Ascending aorta (tissue), 2 donors: ENCODE measurements at regions not wholly inside any gene's neighbourhood (a gene's known extent, or its start where the extent isn't known, plus 50 kb on each side); places are given as distances from the start of the nearest gene placed in this dataset.

ENCODE experiments used
- DNase-seq, 2 donors: peaks; one replicate each; pipeline ENCODE4 v3.0.0-alpha.2; 2019; ENCODE audit warnings: low spot score in 2 of 2
- H3K27ac ChIP-seq, 2 donors: fragments of 200-600 bp; sonication (generic); one replicate each; pipeline ENCODE4 v1.5.1; 2016 to 2017; ENCODE audit warnings: mild to moderate bottlenecking in 1 of 2
- H3K27me3 ChIP-seq: fragments of 200-600 bp; sonication (generic); one replicate; pipeline ENCODE4 v1.5.1; 2017
- H3K36me3 ChIP-seq, 2 donors: fragments of 200-600 bp; sonication (generic); one replicate each; pipeline ENCODE4 v1.5.1; 2016
- H3K4me1 ChIP-seq, 2 donors: fragments of 200-600 bp; sonication (generic); one replicate each; pipeline ENCODE4 v1.5.1; 2016 to 2017; ENCODE audit warnings: mild to moderate bottlenecking in 1 of 2
- H3K4me3 ChIP-seq, 2 donors: fragments of 200-600 bp; sonication (generic); one replicate each; pipeline ENCODE4 v1.5.1; 2016 to 2017; ENCODE audit warnings: mild to moderate bottlenecking in 1 of 2
- H3K9me3 ChIP-seq, 2 donors: fragments of 200-600 bp; sonication (generic); one replicate each; pipeline ENCODE4 v1.5.1; 2016
- CTCF ChIP-seq, 3 experiments: fragments of 200-600 bp in 2 of 3; fragments of 450-650 bp in 1 of 3; sonication (generic) in 2 of 3; IDR thresholded peaks; one replicate each; pipeline ENCODE4 v1.5.1; 2016 to 2019; ENCODE audit warnings: antibody characterized with exemption in 3 of 3, mild to moderate bottlenecking in 1 of 3, moderate library complexity in 1 of 3
- intact Hi-C: fragments of 100-400 bp; cut with DNase I; formaldehyde crosslinking; loops from one replicate; pipeline ENCODE4 v1.15.1; 2023

DNA sequence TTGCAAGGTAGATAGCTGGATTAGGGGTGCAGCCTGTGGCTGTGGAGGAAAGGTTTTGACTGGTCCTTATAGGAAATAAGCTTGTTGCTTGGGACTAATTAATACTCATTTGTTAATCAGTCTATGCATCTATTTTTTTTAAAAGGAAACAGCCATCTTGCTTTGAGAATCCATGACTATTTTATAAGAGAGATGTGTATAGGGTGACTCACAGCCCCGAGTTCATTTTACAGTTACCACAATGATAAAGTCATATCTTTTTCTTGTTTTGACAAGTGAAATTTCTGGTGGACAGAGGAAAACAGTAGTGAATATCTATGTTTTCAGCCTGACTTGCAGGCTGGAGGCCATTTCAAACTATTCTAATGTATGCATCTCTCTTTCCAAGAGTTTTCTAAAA is 193.5 kb upstream of the CCDC68 start:
- Histone ChIP-seq H3K27ac (no peak overlapping the region), H3K4me1 (no peaks in the 10 kb centered on the region), H3K9me3 (no peaks in the 10 kb centered on the region), H3K36me3 (no peaks in the 10 kb centered on the region), H3K4me3 (no peak overlapping the region), H3K27me3 (no peaks in the 10 kb centered on the region)
- intact Hi-C loops, result no loop called here
- TF ChIP-seq CTCF (IDR thresholded peaks at IDR 0.05), result no peak
- DNase-seq, result no peak

GRCh38 chr18:55149994-55150393 is 190.7 kb upstream of the CCDC68 start:
- H3K4me1 ChIP-seq, result no peaks in the 10 kb centered on the region
- no peaks in the 10 kb centered on the region for H3K36me3 ChIP-seq
- no peak for DNase-seq
- H3K9me3 ChIP-seq, result no peaks in the 10 kb centered on the region
- no peaks in the 10 kb centered on the region for H3K27me3 ChIP-seq
- no peak for TF ChIP-seq CTCF (IDR thresholded peaks at IDR 0.05)
- H3K4me3 ChIP-seq, result no peak overlapping the region
- intact Hi-C loops, result no loop called here
- no peak overlapping the region for H3K27ac ChIP-seq

DNA sequence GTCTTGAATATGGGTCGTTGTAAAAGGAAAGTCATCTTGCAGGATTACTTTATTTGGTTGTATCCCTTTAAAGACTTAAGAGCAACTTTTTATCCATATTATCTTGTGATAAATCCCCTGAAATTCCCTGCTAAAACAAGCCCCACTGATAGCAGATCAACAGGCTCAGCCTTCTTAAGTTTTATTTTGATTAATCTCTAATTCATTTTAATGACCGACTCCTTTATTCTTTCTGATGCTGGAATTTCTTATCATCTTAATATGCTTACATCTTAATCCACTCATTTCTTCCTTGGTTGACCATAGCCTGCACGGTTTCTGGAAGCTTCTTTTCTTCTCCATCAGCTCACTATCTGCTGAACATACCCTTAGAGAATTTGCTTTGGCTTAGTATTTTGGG is 188.5 kb upstream of the CCDC68 start:
- Histone ChIP-seq H3K27me3 (no peaks in the 10 kb centered on the region), H3K4me3 (no peak overlapping the region), H3K36me3 (no peaks in the 10 kb centered on the region), H3K4me1 (no peaks in the 10 kb centered on the region), H3K27ac (no peak overlapping the region), H3K9me3 (no peaks in the 10 kb centered on the region)
- intact Hi-C loops, result no loop called here
- no peak for DNase-seq
- no peak for TF ChIP-seq CTCF (IDR thresholded peaks at IDR 0.05)

DNA sequence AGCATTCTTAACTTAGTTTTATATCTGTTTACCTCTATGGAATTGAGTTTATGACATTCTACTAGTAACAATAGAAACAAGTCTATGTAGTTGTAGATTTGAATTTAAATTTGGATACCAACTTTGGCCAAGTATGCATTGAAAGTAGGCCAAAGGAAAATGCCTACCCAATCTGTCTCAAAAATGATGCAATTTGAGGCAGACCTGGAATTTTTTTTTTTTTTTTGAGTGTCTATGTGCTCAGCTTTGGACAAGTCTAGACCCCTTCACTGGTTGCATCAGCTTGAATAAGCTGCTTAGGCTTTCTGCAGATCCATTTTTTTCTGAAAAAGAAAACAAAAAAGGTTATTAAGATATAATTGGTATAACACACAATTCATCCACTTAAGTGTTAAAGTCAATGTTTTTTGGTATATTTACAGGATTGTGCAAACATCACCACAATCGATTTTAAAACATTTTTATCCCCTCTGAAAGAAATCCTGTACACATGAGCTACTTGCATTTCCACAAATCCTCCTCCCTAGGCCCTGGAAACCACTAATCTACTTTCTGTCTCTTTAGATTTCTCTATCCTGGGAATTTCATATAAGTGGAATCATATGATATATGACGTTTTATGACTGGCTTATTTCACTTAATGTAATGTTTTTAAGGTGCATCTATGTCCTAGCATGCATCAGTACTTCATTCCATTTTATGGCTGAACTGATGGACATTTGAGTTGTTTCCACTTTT is 185.1 kb upstream of the CCDC68 start:
- no peaks in the 10 kb centered on the region for H3K27me3 ChIP-seq
- intact Hi-C loops, result no loop called here
- H3K36me3 ChIP-seq, result no peaks in the 10 kb centered on the region
- H3K27ac ChIP-seq, result no peak overlapping the region
- TF ChIP-seq CTCF (IDR thresholded peaks at IDR 0.05), result no peak
- no peak overlapping the region for H3K4me3 ChIP-seq
- H3K4me1 ChIP-seq, result no peaks in the 10 kb centered on the region
- no peak for DNase-seq
- no peaks in the 10 kb centered on the region for H3K9me3 ChIP-seq

- Histone ChIP-seq H3K27me3 (no peaks in the 10 kb centered on the region), H3K4me3 (no peak overlapping the region), H3K4me1 (no peaks in the 10 kb centered on the region), H3K9me3 (no peaks in the 10 kb centered on the region), H3K27ac (no peak overlapping the region), H3K36me3 (no peaks in the 10 kb centered on the region)
- DNase-seq, result no peak
- TF ChIP-seq CTCF (IDR thresholded peaks at IDR 0.05), result no peak
- intact Hi-C loops, result no loop called here
These were observed 183.1 kb upstream of the CCDC68 start for GRCh38 chr18:55142410-55142809.

DNA sequence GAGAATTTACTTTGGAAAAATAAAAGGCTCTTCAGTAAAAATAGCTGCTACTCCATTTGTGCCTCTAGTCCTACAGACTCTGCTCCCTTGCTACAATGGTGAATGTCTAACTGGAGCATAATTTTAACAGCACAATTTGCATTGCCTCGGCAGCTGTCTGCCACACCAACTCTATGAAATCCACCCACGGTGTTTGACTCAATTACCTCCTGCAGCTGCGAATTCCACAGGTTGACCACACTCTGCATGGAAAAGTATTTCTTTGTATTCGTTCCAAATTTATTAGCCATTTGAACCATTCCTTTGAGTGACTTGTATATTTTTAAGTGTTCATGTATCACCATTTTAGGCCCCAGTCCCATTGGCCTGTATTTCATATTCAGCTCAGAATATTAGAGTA is 182.1 kb upstream of the CCDC68 start:
- no peaks in the 10 kb centered on the region for H3K36me3 ChIP-seq
- intact Hi-C loops, result no loop called here
- H3K4me3 ChIP-seq, result no peak overlapping the region
- no peak for TF ChIP-seq CTCF (IDR thresholded peaks at IDR 0.05)
- H3K27me3 ChIP-seq, result no peaks in the 10 kb centered on the region
- no peaks in the 10 kb centered on the region for H3K4me1 ChIP-seq
- no peak overlapping the region for H3K27ac ChIP-seq
- no peaks in the 10 kb centered on the region for H3K9me3 ChIP-seq
- DNase-seq, result no peak
